NB4 (cell line): ENCODE measurements at regions not wholly inside any gene's neighbourhood (a gene's known extent, or its start where the extent isn't known, plus 50 kb on each side); places are given as distances from the start of the nearest gene placed in this dataset.

Source experiments
- POLR2A ChIP-seq: IDR thresholded peaks from 2 replicates; pipeline ENCODE4 v1.6.1; 2011; ENCODE audit warnings: mild to moderate bottlenecking; ENCODE audit not compliant: insufficient read length; ENCODE audit errors: extremely low read depth
- TF ChIP-seq, protein P1 (sequence below): IDR thresholded peaks from one replicate; pipeline ENCODE4 v1.5.1; 2012; ENCODE audit warnings: low read depth, low read length

DNA sequence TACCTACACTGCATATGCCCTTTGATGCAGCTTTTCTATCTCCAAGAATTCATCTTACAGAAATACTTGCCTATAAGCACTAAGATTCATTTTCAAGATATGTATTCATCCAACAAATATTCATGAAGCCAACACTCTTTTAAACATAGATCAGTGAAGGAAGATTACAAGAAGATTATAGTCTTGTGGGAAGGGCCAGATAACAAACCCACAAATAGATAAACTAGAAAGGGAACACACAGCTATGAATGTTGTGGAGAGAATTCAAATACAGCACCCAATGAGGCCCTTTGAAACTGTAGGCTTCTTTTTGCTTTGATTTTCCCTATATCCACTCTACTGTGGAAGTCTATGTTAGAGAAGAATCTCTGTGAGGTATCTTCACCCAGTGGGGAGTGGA lies 186.7 kb upstream of the RBMS1 start:
- TF ChIP-seq, protein P1, sequence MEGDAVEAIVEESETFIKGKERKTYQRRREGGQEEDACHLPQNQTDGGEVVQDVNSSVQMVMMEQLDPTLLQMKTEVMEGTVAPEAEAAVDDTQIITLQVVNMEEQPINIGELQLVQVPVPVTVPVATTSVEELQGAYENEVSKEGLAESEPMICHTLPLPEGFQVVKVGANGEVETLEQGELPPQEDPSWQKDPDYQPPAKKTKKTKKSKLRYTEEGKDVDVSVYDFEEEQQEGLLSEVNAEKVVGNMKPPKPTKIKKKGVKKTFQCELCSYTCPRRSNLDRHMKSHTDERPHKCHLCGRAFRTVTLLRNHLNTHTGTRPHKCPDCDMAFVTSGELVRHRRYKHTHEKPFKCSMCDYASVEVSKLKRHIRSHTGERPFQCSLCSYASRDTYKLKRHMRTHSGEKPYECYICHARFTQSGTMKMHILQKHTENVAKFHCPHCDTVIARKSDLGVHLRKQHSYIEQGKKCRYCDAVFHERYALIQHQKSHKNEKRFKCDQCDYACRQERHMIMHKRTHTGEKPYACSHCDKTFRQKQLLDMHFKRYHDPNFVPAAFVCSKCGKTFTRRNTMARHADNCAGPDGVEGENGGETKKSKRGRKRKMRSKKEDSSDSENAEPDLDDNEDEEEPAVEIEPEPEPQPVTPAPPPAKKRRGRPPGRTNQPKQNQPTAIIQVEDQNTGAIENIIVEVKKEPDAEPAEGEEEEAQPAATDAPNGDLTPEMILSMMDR: no peak
- TF ChIP-seq POLR2A: no peak
